Peyer's patch (tissue), 4 donors: ENCODE measurements at regions not wholly inside any gene's neighbourhood (a gene's known extent, or its start where the extent isn't known, plus 50 kb on each side); places are given as distances from the start of the nearest gene placed in this dataset.

Experiments
- CTCF ChIP-seq, 6 experiments: fragments of 450-650 bp in 4 of 6; fragments of 200-600 bp in 2 of 6; sonication (generic) in 1 of 6; IDR thresholded peaks; one replicate each; pipeline ENCODE4 v1.5.1; 2017 to 2019; ENCODE audit warnings: antibody characterized with exemption in 6 of 6, mild to moderate bottlenecking in 3 of 6, moderate library complexity in 1 of 6
- POLR2A ChIP-seq, 2 donors: fragments of 450-650 bp; IDR thresholded peaks; one replicate each; pipeline ENCODE4 v1.5.1; 2017; ENCODE audit warnings: antibody characterized with exemption in 2 of 2, mild to moderate bottlenecking in 2 of 2, moderate library complexity in 2 of 2

- no peak for TF ChIP-seq CTCF (IDR thresholded peaks at IDR 0.05)
- no peak for TF ChIP-seq POLR2A (IDR thresholded peaks at IDR 0.05)
These were observed 62.2 kb upstream of the WDR1 start for GRCh38 chr4:10178763-10179162.
